Thyroid gland (tissue), 4 donors: ENCODE measurements at regions not wholly inside any gene's neighbourhood (a gene's known extent, or its start where the extent isn't known, plus 50 kb on each side); places are given as distances from the start of the nearest gene placed in this dataset.

ENCODE experiments used
- DNase-seq, 2 donors: peaks; one replicate each; pipeline ENCODE4 v3.0.0-alpha.2; 2019
- H3K27ac ChIP-seq, 3 donors: fragments of 200-600 bp; sonication (generic); 1 replicate in 2 of 3; 2 replicates in 1 of 3; pipeline ENCODE4 v1.5.1; 2016 to 2019; ENCODE audit warnings: mild to moderate bottlenecking in 1 of 3, moderate library complexity in 1 of 3
- H3K27me3 ChIP-seq: fragments of 200-600 bp; sonication (generic); one replicate; pipeline ENCODE4 v1.5.1; 2019
- H3K36me3 ChIP-seq, 2 donors: fragments of 200-600 bp; sonication (generic); one replicate each; pipeline ENCODE4 v1.5.1; 2016 to 2019
- H3K4me1 ChIP-seq, 2 donors: fragments of 200-600 bp; sonication (generic); one replicate each; pipeline ENCODE4 v1.5.1; 2017 to 2019
- H3K4me3 ChIP-seq, 3 donors: fragments of 200-600 bp; sonication (generic); replicated peaks in 1 of 3; 1 replicate in 2 of 3; 2 replicates in 1 of 3; pipeline ENCODE4 v1.5.1; 2016; ENCODE audit warnings: mild to moderate bottlenecking in 1 of 3
- H3K9me3 ChIP-seq: fragments of 200-600 bp; sonication (generic); one replicate; pipeline ENCODE4 v1.5.1; 2017
- CTCF ChIP-seq, 6 experiments: fragments of 200-600 bp in 3 of 6; fragments of 450-650 bp in 3 of 6; sonication (generic) in 3 of 6; IDR thresholded peaks; one replicate each; pipeline ENCODE4 v1.5.1; 2016 to 2019; ENCODE audit warnings: antibody characterized with exemption in 6 of 6, mild to moderate bottlenecking in 2 of 6, inconsistent platforms in 1 of 6, moderate library complexity in 1 of 6
- POLR2A ChIP-seq, 2 donors: fragments of 450-650 bp; IDR thresholded peaks; one replicate each; pipeline ENCODE4 v1.6.1; 2017; ENCODE audit warnings: antibody characterized with exemption in 2 of 2, mild to moderate bottlenecking in 2 of 2, moderate library complexity in 1 of 2
- WGBS, 2 donors: methylation state at CpG; one replicate each; pipeline ENCODE4 v1.1.5; 2017; 5-methylcytosine and 5-hydroxymethylcytosine counted together
- intact Hi-C: fragments of 100-400 bp; cut with DNase I; formaldehyde crosslinking; loops from one replicate; pipeline ENCODE4 v1.15.1; 2023

- Histone ChIP-seq H3K36me3 (no peaks in the 10 kb centered on the region), H3K27ac (no peak overlapping the region), H3K9me3 (no peaks in the 10 kb centered on the region), H3K4me3 (no peak overlapping the region), H3K4me1 (no peaks in the 10 kb centered on the region), H3K27me3 (no peaks in the 10 kb centered on the region)
- WGBS, 2 donors: 50 to 68% methylated on average over 1 of the region's 1 CpG
- intact Hi-C loops: no loop called here
- no peak for TF ChIP-seq CTCF (IDR thresholded peaks at IDR 0.05)
- no peak for TF ChIP-seq POLR2A (IDR thresholded peaks at IDR 0.05)
- no peak for DNase-seq
Observed at GRCh38 chr7:120171406-120171805, 101.6 kb upstream of the KCND2 start.

GRCh38 chr7:120180221-120180620 lies 92.8 kb upstream of the KCND2 start:
- no peak for TF ChIP-seq CTCF (IDR thresholded peaks at IDR 0.05)
- TF ChIP-seq POLR2A (IDR thresholded peaks at IDR 0.05): no peak
- no peak overlapping the region for H3K27ac ChIP-seq
- H3K36me3 ChIP-seq: no peaks in the 10 kb centered on the region
- intact Hi-C loops: no loop called here
- no peak overlapping the region for H3K4me3 ChIP-seq
- 74 to 86% methylated on average over 2 of the region's 2 CpGs for WGBS, 2 donors
- DNase-seq: no peak
- H3K27me3 ChIP-seq: no peaks in the 10 kb centered on the region
- H3K9me3 ChIP-seq: no peaks in the 10 kb centered on the region
- no peaks in the 10 kb centered on the region for H3K4me1 ChIP-seq

GRCh38 chr7:120181499-120181898 lies 91.5 kb upstream of the KCND2 start:
- H3K36me3 ChIP-seq: no peaks in the 10 kb centered on the region
- H3K4me1 ChIP-seq: no peaks in the 10 kb centered on the region
- no peaks in the 10 kb centered on the region for H3K9me3 ChIP-seq
- H3K27ac ChIP-seq: no peak overlapping the region
- intact Hi-C loops: no loop called here
- H3K4me3 ChIP-seq: no peak overlapping the region
- no peaks in the 10 kb centered on the region for H3K27me3 ChIP-seq
- no peak for DNase-seq
- TF ChIP-seq CTCF (IDR thresholded peaks at IDR 0.05) (no peak), POLR2A (IDR thresholded peaks at IDR 0.05) (no peak)

GRCh38 chr7:120184866-120185265 lies 88.1 kb upstream of the KCND2 start:
- Histone ChIP-seq H3K4me1 (no peaks in the 10 kb centered on the region), H3K4me3 (no peak overlapping the region), H3K27ac (no peak overlapping the region), H3K36me3 (no peaks in the 10 kb centered on the region), H3K27me3 (no peaks in the 10 kb centered on the region), H3K9me3 (no peaks in the 10 kb centered on the region)
- no peak for TF ChIP-seq POLR2A (IDR thresholded peaks at IDR 0.05)
- TF ChIP-seq CTCF (IDR thresholded peaks at IDR 0.05): no peak
- intact Hi-C loops: no loop called here
- 30 to 33% methylated on average over 1 of the region's 1 CpG for WGBS, 2 donors
- peak in 1 of 2 donors; percentile 3 for DNase-seq

GRCh38 chr7:120185940-120186682 lies 86.9 kb upstream of the KCND2 start:
- intact Hi-C loops: no loop called here
- H3K36me3 ChIP-seq: no peaks in the 10 kb centered on the region
- DNase-seq: no peak
- no peak overlapping the region for H3K27ac ChIP-seq
- no peaks in the 10 kb centered on the region for H3K9me3 ChIP-seq
- no peaks in the 10 kb centered on the region for H3K27me3 ChIP-seq
- no peaks in the 10 kb centered on the region for H3K4me1 ChIP-seq
- TF ChIP-seq POLR2A (IDR thresholded peaks at IDR 0.05): no peak
- TF ChIP-seq CTCF (IDR thresholded peaks at IDR 0.05): no peak
- H3K4me3 ChIP-seq: no peak overlapping the region
- WGBS, 2 donors: 77 to 79% methylated on average over 3 of the region's 3 CpGs
